GM23338 (cell line): ENCODE measurements at regions not wholly inside any gene's neighbourhood (a gene's known extent, or its start where the extent isn't known, plus 50 kb on each side); places are given as distances from the start of the nearest gene placed in this dataset.

Experiments
- CREB1 ChIP-seq: fragments of 250-450 bp; sonication (Bioruptor Pico); IDR thresholded peaks from 2 replicates; pipeline ENCODE4 v1.5.0; 2020; ENCODE audit warnings: low read depth, mild to moderate bottlenecking, moderate library complexity
- CTCF ChIP-seq, 2 experiments: fragments of 200-600 bp in 1 of 2; sonication (generic) in 1 of 2; conservative IDR thresholded peaks; 2 replicates each; pipeline versions ENCODE4 v1.5.1 to v1.6.1; 2016 to 2017; ENCODE audit warnings: antibody characterized with exemption in 2 of 2, low read depth in 2 of 2, mild to moderate bottlenecking in 2 of 2, moderate library complexity in 1 of 2
- NANOG ChIP-seq: IDR thresholded peaks from 2 replicates; pipeline ENCODE4 v1.6.1; 2016; ENCODE audit warnings: antibody characterized with exemption, borderline replicate concordance
- POLR2AphosphoS5 ChIP-seq: IDR thresholded peaks from 2 replicates; pipeline ENCODE4 v1.6.1; 2016; ENCODE audit warnings: antibody characterized with exemption, low read depth
- ZNF331 ChIP-seq: fragments of 250-450 bp; sonication (Bioruptor Pico); IDR thresholded peaks from 2 replicates; pipeline ENCODE4 v1.5.0; 2020; ENCODE audit warnings: low read depth, mild to moderate bottlenecking, moderate library complexity
- TF ChIP-seq, protein P1 (sequence below): IDR thresholded peaks from 2 replicates; pipeline ENCODE4 v1.6.1; 2016; ENCODE audit warnings: antibody characterized with exemption

DNA sequence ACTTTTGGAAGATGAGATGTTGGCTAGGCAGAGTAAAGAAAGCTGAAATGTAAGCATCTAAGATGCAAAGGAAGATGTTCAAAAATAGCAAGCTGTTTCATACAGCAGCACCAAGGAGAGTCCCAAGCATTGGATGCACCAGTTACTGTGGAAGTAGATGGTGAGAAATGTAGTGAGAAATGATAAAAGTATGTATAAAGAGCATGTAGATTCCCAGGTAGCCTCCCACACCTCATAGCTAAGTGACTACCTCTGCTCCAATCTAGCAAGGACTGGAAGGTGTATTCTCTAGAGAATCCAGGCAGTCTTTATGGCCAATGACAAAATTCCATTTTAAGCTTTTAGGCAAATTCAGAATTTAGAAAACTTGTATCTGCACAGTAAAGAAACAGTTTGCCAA is 50.9 kb upstream of the C4orf54 start (continued):
- TF ChIP-seq CREB1 (CRISPR knock-in tag) (no peak), ZNF331 (no peak), CTCF (conservative IDR thresholded peaks at IDR 0.05; ENCODE audit: low read depth in 2 of 2) (no peak), NANOG (no peak), POLR2AphosphoS5 (no peak)
- TF ChIP-seq, protein P1, sequence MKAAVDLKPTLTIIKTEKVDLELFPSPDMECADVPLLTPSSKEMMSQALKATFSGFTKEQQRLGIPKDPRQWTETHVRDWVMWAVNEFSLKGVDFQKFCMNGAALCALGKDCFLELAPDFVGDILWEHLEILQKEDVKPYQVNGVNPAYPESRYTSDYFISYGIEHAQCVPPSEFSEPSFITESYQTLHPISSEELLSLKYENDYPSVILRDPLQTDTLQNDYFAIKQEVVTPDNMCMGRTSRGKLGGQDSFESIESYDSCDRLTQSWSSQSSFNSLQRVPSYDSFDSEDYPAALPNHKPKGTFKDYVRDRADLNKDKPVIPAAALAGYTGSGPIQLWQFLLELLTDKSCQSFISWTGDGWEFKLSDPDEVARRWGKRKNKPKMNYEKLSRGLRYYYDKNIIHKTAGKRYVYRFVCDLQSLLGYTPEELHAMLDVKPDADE: no peak
